Amygdala (tissue), 56 donors: ENCODE measurements at regions not wholly inside any gene's neighbourhood (a gene's known extent, or its start where the extent isn't known, plus 50 kb on each side); places are given as distances from the start of the nearest gene placed in this dataset.
"Not testable (repeated sequence)": the region's sequence is repeated elsewhere in the genome, so short reads cannot be mapped to it uniquely, and the experiment has no call there.

Experiments
- DNase-seq, 56 donors: peaks; one replicate each; lab custom pipeline; 2025; lab: John Stamatoyannopoulos, UW

DNA sequence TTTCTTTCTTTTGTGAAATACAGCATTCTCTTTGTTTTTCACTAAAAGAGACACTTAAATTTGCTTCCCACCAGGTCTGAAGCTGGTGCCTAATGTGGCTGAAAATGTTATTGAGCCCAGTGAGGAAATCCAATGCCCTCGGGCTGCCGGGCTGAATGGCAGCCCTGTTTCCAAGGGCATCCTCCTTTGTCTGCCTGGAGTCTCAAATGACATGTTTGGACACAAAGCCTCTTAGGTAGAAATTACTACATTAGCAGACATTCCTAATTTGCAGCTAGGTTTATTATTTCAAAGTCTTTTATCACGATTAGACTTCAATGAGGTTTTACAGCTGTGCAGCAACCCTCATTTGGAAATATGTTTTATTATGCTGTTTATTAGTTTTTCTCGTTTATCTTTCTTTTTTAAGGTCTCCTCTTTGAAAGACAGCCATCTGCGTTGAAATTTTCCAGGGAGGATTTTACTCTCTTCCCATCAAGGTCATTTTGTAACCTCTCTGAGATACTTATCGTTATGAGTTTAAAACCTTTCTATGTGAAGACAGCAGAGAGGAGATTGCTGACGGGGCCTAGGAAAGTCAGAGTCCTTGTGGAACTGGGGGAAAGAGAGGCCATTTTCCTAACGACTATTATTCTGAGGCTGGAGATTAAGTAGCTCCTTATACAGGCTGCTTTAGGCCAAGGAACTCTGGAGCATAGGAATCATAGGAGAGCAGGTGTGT, 59.0 kb upstream of the ZNF532 start:
- peak in 1 of 56 donors; percentile 22 for DNase-seq

DNA sequence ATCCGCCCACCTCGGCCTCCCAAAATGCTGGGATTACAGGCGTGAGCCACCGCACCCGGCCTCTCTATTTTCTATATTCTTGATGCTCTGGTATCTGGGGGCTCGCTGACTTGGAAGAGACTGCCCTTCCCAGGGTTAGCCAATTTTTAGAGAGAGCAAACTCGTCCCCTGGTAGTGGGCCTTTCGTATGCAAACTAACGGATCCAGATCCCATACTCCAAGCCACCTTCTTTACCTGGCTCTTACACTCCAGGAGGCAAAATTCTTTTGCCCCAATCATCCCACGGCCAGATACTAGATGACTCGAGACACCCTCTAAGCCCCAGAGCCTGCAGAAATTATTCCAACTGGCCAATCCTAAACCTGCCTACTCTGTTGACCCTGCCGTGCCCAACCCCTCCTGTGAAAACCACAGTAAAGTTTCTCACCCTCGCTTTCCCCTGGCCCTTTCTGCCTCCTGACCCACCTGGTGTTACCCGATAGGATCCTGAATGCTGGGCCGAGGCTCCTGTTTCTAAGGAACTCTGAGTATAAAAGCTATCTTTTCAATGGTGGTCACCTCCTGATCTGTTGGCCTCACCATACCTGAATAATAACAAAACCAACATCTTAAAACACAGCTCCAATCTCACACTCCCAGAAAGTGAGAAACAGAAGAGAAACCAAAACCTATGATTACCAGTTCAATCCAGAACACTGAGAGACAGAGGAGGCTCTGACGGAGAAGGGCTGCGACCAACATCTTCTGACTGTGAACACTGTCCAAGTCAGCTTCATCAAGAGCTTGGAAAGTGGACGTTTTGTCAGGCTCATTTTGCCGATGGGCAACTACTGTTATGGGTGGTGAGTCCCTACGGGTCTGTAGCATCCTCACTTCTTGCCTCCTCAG, 57.6 kb upstream of the ZNF532 start:
- DNase-seq, result no peak

GRCh38 chr18:58807766-58808165, 56.9 kb upstream of the ZNF532 start:
- no peak for DNase-seq

DNA sequence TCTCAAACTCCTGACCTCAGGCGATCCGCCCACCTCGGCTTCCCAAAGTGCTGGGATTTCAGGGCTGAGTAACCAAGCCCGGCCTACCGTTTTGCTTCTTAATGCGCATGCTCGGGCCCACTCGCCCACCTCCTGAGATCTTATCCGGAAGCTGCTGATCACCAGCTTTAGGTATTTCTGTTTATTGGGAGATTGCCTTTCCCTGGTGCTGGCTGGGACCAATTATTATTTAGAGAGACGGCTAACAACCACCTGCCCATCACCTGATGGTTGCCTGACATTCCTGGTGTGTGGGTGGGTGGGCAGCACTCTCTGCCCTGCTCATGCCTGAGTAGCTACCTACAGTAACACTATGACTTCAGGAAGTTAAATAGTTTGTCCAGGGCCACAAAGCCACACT, 56.3 kb upstream of the ZNF532 start:
- DNase-seq, result no peak

DNA sequence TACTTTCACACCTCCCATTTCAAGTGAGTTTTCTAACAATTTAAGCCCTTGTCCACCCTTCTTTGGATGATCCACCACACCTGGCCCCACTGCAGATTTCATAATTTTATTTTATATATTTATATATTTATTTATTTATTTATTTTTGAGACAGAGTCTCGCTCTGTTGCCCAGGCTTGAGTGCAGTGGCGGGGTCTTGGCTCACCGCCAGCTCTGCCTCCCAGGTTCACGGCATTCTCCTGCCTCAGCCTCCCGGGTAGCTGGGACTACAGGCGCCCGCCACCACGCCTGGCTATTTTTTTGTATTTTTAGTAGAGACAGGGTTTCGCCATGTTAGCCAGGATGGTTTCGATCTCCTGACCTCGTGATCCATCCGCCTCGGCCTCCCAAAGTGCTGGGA, 52.8 kb upstream of the ZNF532 start:
- not testable (repeated sequence) for DNase-seq

DNA sequence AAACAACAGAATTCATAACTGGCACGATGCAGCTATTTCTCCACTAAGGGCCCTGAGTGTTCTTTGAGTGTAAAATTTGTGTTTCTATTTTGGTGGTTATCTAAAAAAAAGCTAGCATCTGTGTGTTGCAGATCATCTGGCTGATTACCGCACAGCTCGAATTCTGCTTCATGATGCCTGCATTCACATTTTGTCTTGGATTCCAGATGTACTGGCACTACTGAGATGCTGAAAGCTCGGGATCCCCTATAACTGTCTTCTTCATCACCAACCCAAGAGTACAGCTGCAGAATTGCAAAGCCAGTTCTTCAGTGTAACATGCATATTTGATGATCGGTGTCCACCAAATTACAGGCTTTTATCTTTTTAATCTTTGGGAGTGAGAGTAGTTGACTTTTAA, 51.6 kb upstream of the ZNF532 start:
- DNase-seq, result peak in 7 of 56 donors; percentile 3 to 33 (median 15)

DNA sequence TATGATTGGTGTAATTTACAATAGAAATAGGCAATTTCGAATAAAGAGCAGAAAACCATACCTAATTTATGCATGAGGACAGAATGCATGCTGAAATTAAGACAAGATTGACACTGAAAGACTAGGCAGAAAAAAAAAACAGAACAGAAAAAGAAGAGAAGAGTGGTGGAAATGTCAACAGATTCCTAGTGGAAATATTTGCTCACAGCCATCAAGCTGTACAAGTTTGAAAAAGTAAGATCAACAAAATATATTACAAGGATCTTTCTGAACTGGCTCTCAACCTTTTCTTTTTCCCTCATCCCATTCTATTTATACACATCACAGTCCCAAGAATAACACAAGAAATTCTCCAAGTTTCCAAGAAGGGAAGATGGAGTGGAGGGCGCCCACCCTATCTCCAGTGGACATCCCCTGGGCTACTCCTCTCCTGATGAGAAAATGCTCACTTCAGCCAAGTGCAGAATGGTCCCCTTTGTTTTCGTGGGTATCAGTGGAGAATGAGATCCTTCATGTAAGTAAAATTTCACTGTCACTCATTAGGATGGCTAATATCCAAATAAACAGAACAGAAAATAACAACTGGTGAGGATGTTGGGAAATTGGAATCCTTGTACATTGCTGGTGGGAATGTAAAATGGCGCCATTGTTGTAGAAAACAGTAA, 51.0 kb upstream of the ZNF532 start:
- peak in 18 of 56 donors; percentile 1 to 41 (median 16) for DNase-seq

GRCh38 chr18:58814317-58814716, 50.4 kb upstream of the ZNF532 start:
- DNase-seq, result no peak
